HG02943 (cell line): ENCODE measurements at regions not wholly inside any gene's neighbourhood (a gene's known extent, or its start where the extent isn't known, plus 50 kb on each side); places are given as distances from the start of the nearest gene placed in this dataset.

Experiments
- ATAC-seq: cut with Tn5 transposase; IDR thresholded peaks from one replicate; pipeline ENCODE4 v1.9.1; 2021; ENCODE audit warnings: mild to moderate bottlenecking, low read depth, moderate library complexity; ENCODE audit not compliant: unreplicated experiment

- ATAC-seq, result no peak
These were observed 259.4 kb upstream of the DIAPH2 start for GRCh38 chrX:96425200-96425599.

DNA sequence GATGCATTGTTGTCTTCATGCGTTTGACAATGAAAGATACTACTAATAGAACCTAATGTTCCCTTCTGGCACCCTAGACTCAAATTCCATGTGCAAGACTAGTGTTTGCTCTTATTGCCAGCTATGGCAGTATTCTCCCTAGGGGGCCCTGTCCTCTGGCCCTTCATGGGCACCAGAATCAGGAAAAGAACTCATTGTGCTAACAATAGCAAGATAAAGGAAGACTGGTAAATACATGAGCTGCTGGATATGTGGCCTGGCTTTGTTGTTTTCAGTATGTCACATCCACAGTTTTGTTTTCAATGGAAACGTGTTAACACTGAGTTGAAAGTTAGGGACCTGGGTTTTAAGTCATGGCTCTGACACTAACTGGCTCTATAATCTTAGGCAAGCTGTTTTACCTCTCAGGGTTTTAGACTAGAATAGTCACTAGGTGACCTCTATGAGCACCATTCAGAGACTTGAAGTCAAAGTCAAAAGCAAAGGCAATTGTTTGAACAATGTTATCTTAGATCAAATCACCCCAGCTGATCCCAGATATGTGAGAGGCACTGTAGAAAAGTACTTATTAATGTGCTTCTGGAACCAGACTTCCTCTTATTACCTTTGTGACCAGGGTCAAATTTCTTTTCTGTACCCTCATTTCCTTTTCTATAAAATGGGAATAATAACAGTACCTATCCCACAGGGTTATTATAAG is 253.7 kb upstream of the DIAPH2 start:
- ATAC-seq, result no peak

- ATAC-seq, result no peak
These were observed 252.0 kb upstream of the DIAPH2 start for GRCh38 chrX:96432647-96433046.

DNA sequence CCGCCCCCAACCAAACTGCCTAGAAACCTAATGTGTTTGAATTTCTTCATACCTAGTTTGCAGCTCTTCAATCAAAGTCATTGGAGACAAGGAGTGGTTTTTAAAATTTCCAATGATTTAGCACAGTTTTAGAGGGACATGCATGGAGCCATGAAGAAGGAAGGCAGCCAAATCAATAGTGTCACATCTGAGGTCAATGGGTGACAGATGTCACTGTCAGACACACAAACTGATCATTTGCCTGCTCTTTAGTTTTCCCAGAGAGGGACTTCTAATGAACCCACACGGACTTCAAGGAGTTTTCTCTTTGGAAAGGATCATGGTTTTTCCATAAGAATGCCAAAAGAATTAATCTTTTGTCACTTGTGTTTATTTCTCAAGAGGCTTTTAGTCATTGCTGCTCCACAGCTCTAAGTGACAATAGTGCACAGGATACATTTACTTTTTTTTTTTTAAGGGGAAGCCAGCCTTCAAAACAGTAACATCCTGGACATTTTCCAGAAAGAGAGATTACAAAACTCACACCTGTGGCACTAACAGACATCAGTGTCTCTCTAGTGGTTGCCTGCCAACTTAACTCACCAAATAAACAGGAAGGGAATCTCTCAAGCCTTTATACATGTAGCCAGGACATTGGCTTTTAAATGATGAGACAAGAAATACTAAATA is 251.1 kb upstream of the DIAPH2 start:
- no peak for ATAC-seq

- ATAC-seq, result no peak
These were observed 249.1 kb upstream of the DIAPH2 start for GRCh38 chrX:96435378-96436035.

DNA sequence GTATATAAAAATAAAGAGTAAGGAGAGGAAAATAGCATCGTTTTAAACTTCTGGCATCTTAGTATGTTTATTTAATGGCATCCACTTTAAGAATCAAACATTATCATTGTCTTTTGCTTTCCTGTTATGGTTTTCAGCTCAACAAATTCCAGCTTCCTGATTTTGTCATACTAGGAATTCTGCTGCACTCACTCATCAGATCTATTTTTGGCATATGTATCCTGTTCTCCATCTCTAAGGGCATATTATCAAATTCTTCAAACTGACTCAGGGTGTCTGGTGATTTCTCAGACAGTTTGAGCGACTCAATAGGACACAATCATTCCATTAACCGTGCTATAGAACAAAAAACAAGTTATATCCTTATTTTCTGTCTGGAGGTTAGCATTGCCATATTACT is 248.5 kb upstream of the DIAPH2 start:
- ATAC-seq, result no peak

- ATAC-seq, result no peak
These were observed 245.8 kb upstream of the DIAPH2 start for GRCh38 chrX:96438803-96439202.

GRCh38 chrX:96440941-96441340 is 243.7 kb upstream of the DIAPH2 start:
- ATAC-seq, result no peak

GRCh38 chrX:96445531-96446065 is 239.0 kb upstream of the DIAPH2 start:
- no peak for ATAC-seq

DNA sequence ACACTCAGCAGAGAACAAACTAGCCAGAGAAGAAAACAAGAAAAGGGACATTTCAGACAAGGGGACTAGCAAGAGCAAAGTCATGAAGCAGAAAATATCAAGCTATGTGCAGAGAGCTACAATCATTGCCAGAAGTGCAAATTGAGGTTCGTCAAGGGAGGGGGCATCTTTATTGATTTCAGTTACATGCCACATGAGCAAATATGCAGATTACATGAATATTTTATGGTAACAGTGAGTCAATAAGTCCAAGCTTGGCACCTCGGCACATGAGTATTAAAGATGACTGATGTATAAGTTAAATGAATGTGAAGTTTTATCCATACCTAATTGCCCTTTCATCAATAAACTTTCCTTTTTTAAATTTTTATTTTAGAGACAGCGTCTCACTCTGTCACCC is 238.1 kb upstream of the DIAPH2 start:
- ATAC-seq, result no peak

DNA sequence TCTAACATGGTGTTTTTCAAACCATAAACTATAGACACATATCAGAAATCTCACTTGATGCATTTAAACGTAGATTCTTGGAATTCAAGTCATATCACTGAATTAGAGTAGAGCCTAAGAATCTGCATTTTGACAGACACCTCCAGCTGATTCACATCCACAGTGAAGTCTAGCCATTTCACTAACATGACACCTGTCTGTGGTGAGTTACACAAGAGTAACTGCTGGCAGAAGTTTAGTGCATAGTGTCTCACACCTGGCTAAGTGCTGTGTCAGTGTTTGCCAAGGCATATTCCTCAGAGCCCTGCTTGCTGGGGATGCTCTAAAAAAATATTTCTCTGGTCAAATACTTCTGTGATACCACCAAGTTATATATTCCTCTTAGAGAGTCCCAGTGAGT is 237.5 kb upstream of the DIAPH2 start:
- no peak for ATAC-seq

GRCh38 chrX:96449191-96449590 is 235.5 kb upstream of the DIAPH2 start:
- ATAC-seq, result no peak

DNA sequence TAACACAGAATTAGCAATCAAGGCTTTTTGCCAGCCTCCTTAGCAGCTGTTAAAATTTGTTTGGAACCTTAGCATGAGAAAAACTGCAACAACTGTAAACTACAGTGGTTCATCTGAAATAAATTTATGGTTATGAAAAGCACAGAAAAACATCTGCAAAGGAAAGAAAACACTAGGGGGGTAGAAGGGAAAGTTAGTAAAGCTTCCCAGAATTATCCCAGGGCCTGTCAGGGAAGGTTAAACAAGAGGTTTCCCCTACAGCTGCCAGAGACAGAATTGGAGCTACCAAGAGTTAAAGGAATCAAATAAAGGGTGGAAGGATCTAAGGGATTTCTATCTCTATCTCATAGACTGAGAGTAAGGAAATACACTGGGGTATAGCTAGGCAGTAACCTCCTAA is 234.7 kb upstream of the DIAPH2 start:
- no peak for ATAC-seq

GRCh38 chrX:96453139-96453538 is 231.5 kb upstream of the DIAPH2 start:
- ATAC-seq, result peak; percentile 78

GRCh38 chrX:96455078-96455477 is 229.6 kb upstream of the DIAPH2 start:
- ATAC-seq, result no peak

DNA sequence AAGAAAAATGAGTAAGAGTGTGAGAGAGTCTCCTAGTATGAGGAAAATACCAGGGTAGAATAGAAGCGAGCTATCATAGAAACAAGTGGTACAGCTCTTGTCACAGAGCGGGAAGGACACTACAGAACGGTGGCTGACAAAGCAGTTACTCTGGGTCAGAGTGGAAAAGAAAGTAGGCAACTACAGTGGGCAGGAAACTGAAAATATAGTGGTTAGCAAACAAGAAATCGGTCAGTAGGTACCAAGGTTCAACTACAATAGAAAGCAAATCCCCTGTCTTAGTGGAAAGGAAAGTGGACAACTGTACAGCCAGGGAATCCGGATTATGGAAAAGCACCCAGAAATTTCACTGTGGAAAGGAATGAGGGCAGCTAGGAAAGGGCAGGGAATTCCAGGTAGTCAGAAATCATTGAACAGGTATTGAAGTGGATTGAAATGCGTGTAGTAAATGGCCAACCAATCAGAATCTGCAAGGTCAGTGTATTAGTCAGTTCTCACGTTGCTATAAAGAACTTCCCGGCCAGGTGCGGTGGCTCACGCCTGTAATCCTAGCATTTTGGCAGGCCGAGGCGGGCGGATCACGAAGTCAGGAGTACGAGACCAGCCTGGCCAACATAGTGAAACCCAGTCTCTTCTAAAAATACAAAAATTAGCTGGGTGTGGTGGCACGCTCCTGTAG is 219.6 kb upstream of the DIAPH2 start:
- no peak for ATAC-seq

- no peak for ATAC-seq
These were observed 210.5 kb upstream of the DIAPH2 start for GRCh38 chrX:96474029-96474740.

DNA sequence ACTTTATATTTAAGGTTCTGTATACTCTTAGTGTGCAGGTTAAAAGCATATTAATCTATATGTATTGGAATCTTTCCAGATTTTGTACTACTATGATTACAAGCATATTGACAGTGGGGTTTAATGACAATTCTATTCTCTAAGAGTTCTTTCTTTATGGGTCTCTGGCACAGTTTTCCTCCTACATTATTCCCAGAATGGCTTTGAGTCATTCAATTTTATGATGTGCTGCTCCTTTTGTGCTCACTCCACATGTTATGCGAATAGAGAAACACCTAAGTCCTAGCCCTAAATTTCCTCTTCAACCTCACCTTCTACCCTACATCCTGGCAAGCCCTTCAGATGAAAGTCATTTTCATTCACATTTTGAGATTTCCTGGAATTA is 209.9 kb upstream of the DIAPH2 start:
- no peak for ATAC-seq

DNA sequence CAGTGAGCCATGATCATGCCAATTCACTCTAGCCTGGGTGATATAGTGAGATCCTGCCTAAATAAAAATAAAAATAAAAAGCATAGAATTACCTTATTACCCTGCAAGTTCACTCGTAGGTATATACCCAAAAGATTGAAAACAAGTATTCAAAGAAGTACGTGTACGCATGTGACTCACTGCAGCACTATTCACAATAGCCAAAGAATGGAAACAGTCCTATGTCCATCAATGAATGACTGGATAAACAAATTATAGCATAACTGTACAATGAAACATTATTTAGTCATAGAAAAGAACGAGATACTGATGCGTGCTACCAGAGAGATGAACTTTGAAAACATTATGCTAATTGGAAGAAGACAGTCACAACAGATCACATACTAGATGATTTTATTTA is 204.6 kb upstream of the DIAPH2 start:
- ATAC-seq, result no peak

GRCh38 chrX:96481831-96482230 is 202.8 kb upstream of the DIAPH2 start:
- no peak for ATAC-seq
